Sigmoid colon (tissue), 6 donors: ENCODE measurements at regions not wholly inside any gene's neighbourhood (a gene's known extent, or its start where the extent isn't known, plus 50 kb on each side); places are given as distances from the start of the nearest gene placed in this dataset.

ENCODE experiments used
- DNase-seq: peaks from one replicate; pipeline ENCODE4 v3.0.0-alpha.2; 2019
- H3K27ac ChIP-seq, 4 donors: fragments of 200-600 bp; sonication (generic); one replicate each; pipeline ENCODE4 v1.5.1; 2016 to 2019; ENCODE audit warnings: mild to moderate bottlenecking in 1 of 4
- H3K27me3 ChIP-seq, 3 donors: fragments of 200-600 bp; sonication (generic); one replicate each; pipeline ENCODE4 v1.5.1; 2019; ENCODE audit warnings: mild to moderate bottlenecking in 1 of 3
- H3K36me3 ChIP-seq, 4 donors: fragments of 200-600 bp; sonication (generic); one replicate each; pipeline ENCODE4 v1.5.1; 2016 to 2019
- H3K4me1 ChIP-seq, 4 donors: fragments of 200-600 bp; sonication (generic); one replicate each; pipeline ENCODE4 v1.5.1; 2017 to 2019
- H3K4me3 ChIP-seq, 4 donors: fragments of 200-600 bp; sonication (generic); one replicate each; pipeline ENCODE4 v1.5.1; 2017 to 2019; ENCODE audit warnings: mild to moderate bottlenecking in 2 of 4, moderate library complexity in 1 of 4
- H3K9me3 ChIP-seq, 4 donors: fragments of 200-600 bp in 3 of 4; sonication (generic) in 3 of 4; one replicate each; pipeline versions ENCODE4 v1.5.1 to v1.6.1; 2013 to 2019
- CTCF ChIP-seq, 4 experiments: fragments of 450-650 bp in 3 of 4; fragments of 200-600 bp in 1 of 4; IDR thresholded peaks; one replicate each; pipeline ENCODE4 v1.5.1; 2016 to 2019; ENCODE audit warnings: antibody characterized with exemption in 4 of 4, mild to moderate bottlenecking in 3 of 4, moderate library complexity in 2 of 4
- EP300 ChIP-seq, 4 donors: sonication (generic); formaldehyde crosslinking; IDR thresholded peaks; one replicate each; pipeline ENCODE4 v1.6.1; 2017; ENCODE audit warnings: antibody characterized with exemption in 4 of 4
- POLR2A ChIP-seq, 2 donors: fragments of 450-650 bp; IDR thresholded peaks; one replicate each; pipeline ENCODE4 v1.6.1; 2016; ENCODE audit warnings: antibody characterized with exemption in 2 of 2, mild to moderate bottlenecking in 2 of 2, moderate library complexity in 2 of 2
- POLR2AphosphoS5 ChIP-seq, 4 donors: sonication (generic); formaldehyde crosslinking; IDR thresholded peaks; one replicate each; pipeline ENCODE4 v1.6.1; 2017; ENCODE audit warnings: antibody characterized with exemption in 4 of 4
- WGBS, 2 donors: extraction: QIAGEN DNeasy Blood & Tissue Kit; methylation state at CpG; one replicate each; pipeline ENCODE4 v1.1.7; 2013; 5-methylcytosine and 5-hydroxymethylcytosine counted together
- intact Hi-C: fragments of 100-400 bp; cut with DNase I; formaldehyde crosslinking; loops from one replicate; pipeline ENCODE4 v1.15.1; 2023
- donor health status: healthy with polysubstance abuse.
- donor health status: healthy.

DNA sequence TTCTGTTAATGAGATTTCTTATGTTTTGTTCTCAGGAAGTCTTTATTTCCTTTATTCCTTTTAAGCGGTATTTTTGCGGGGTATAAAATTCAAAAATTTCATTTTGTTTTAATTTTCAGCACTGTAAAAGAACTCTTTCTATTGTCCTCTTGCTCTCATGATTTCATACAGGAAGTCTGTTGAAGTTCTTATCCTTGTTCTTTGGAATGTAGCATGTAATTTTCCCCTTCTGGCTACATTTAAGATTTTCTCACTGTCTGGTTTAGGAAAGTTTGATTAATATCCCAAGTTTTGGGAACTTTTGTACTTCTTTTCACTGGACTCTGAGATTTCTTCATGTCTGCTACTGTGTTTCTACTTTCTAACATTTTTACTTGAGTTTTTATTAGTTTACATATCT, 581.4 kb upstream of the GJE1 start:
- H3K4me3 ChIP-seq = no peak overlapping the region
- intact Hi-C loops = no loop called here
- 70 to 92% methylated on average over 2 of the region's 2 CpGs for WGBS, 2 donors
- no peak for DNase-seq
- H3K4me1 ChIP-seq = no peaks in the 10 kb centered on the region
- no peaks in the 10 kb centered on the region for H3K9me3 ChIP-seq
- H3K27me3 ChIP-seq = no peaks in the 10 kb centered on the region
- H3K36me3 ChIP-seq = no peaks in the 10 kb centered on the region
- TF ChIP-seq POLR2A (IDR thresholded peaks at IDR 0.05) (no peak), EP300 (IDR thresholded peaks at IDR 0.05) (no peak), POLR2AphosphoS5 (IDR thresholded peaks at IDR 0.05) (no peak), CTCF (IDR thresholded peaks at IDR 0.05) (no peak)
- no peak overlapping the region for H3K27ac ChIP-seq

DNA sequence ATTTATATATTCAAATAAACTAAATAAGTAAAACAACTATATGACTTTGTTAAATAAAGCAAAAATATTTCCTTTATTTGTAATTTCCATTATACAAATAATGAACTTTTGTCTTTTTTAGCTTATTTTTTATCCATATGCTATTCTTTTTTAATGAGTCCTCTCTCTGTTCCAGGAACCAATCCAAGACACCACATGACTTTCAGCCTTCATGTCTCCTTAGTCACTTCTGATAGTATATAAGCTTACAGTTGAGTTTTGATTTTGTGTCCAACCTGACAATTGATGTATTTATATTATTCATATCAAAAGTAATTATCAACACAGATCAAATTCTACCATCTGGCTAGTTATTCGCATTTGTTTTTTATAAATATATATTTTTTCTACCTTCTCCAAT, 582.3 kb upstream of the GJE1 start:
- intact Hi-C loops = no loop called here
- Histone ChIP-seq H3K27ac (no peak overlapping the region), H3K36me3 (no peaks in the 10 kb centered on the region), H3K27me3 (no peaks in the 10 kb centered on the region), H3K9me3 (no peaks in the 10 kb centered on the region), H3K4me1 (no peaks in the 10 kb centered on the region), H3K4me3 (no peak overlapping the region)
- no peak for DNase-seq
- TF ChIP-seq CTCF (IDR thresholded peaks at IDR 0.05) (no peak), EP300 (IDR thresholded peaks at IDR 0.05) (no peak), POLR2AphosphoS5 (IDR thresholded peaks at IDR 0.05) (no peak), POLR2A (IDR thresholded peaks at IDR 0.05) (no peak)
- WGBS, 2 donors = 94 to 96% methylated on average over 1 of the region's 1 CpG

DNA sequence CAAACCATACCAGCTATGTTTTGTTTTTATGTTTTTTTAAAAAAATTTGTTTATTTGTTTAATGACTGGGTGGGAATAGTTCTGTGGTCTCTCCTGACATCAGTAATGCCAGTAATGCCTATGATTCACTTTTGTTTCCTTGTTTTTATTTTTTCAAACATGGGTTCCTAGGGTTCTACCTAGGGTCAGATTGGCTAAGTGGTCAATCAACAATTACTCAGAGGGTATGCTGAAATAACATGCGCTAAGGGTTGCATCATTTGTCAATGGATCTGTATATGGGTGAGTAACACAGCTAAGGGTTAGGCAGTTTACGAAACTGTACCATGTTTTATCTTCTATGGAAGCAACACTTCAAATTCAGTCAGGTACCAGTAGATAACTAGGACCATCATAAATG, 583.8 kb upstream of the GJE1 start:
- DNase-seq = no peak
- no peaks in the 10 kb centered on the region for H3K4me1 ChIP-seq
- TF ChIP-seq POLR2AphosphoS5 (IDR thresholded peaks at IDR 0.05) (no peak), POLR2A (IDR thresholded peaks at IDR 0.05) (no peak), EP300 (IDR thresholded peaks at IDR 0.05) (no peak), CTCF (IDR thresholded peaks at IDR 0.05) (no peak)
- intact Hi-C loops = no loop called here
- H3K36me3 ChIP-seq = no peaks in the 10 kb centered on the region
- H3K27me3 ChIP-seq = no peaks in the 10 kb centered on the region
- no peak overlapping the region for H3K27ac ChIP-seq
- H3K4me3 ChIP-seq = no peak overlapping the region
- H3K9me3 ChIP-seq = no peaks in the 10 kb centered on the region
- whole genome bisulfite sequencing, 2 donors = 63 to 94% methylated on average over 2 of the region's 2 CpGs

DNA sequence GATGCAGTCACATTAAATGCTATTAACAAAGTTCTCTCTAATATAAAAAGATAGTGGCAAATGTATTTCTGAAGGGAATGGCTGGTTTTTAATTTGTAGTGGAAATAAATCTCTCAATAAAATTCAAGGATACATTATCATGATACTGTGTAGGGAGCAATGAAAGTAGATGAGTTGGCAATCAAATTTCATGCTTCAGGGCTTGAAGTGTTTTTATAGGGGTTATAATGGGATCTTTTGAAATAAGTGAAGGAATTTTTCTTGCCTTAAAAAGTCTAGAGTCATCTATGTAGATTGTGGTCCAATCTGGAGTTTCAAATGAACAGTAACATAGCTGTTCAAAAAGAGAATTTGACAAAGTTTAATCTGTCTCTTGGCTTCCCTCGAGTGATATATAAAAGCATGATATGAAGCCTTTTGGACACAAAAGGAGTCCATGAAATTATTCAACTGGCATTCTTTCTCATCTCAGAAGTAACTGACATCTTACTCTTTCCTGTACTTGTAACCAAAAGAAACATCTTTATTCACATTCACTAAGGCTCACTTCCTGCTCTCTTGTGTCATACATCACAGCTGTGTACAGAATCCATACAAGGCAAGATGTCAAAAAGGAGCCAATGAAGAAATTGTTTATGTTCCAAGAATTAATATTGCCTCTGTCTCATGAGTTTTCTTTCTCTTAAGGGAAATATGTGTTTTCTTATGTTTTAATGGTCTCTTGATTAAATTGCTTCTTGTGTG, 591.0 kb upstream of the GJE1 start:
- WGBS, 2 donors = 75 to 80% methylated on average over 1 of the region's 1 CpG
- H3K36me3 ChIP-seq = no peaks in the 10 kb centered on the region
- H3K27ac ChIP-seq = no peak overlapping the region
- TF ChIP-seq EP300 (IDR thresholded peaks at IDR 0.05) (no peak), POLR2AphosphoS5 (IDR thresholded peaks at IDR 0.05) (no peak), POLR2A (IDR thresholded peaks at IDR 0.05) (no peak), CTCF (IDR thresholded peaks at IDR 0.05) (no peak)
- intact Hi-C loops = no loop called here
- DNase-seq = no peak
- peaks cover 0 to 7% (median 0%) of the 10 kb centered on the region in 4 donors for H3K4me1 ChIP-seq
- H3K27me3 ChIP-seq = no peaks in the 10 kb centered on the region
- no peaks in the 10 kb centered on the region for H3K9me3 ChIP-seq
- H3K4me3 ChIP-seq = no peak overlapping the region

GRCh38 chr6:141540207-141540606, 592.5 kb upstream of the GJE1 start:
- DNase-seq = no peak
- Histone ChIP-seq H3K9me3 (no peaks in the 10 kb centered on the region), H3K4me3 (no peak overlapping the region), H3K27me3 (no peaks in the 10 kb centered on the region), H3K36me3 (no peaks in the 10 kb centered on the region), H3K27ac (no peak overlapping the region), H3K4me1 (peaks cover 0 to 7% (median 0%) of the 10 kb centered on the region in 4 donors)
- intact Hi-C loops = no loop called here
- TF ChIP-seq POLR2AphosphoS5 (IDR thresholded peaks at IDR 0.05) (no peak), CTCF (IDR thresholded peaks at IDR 0.05) (no peak), EP300 (IDR thresholded peaks at IDR 0.05) (no peak), POLR2A (IDR thresholded peaks at IDR 0.05) (no peak)
- 85 to 94% methylated on average over 4 of the region's 4 CpGs for WGBS, 2 donors
